Trophoblast cell (in vitro differentiated cells and primary cell): ENCODE measurements at regions not wholly inside any gene's neighbourhood (a gene's known extent, or its start where the extent isn't known, plus 50 kb on each side); places are given as distances from the start of the nearest gene placed in this dataset.
A peak's percentile ranks its signal among the peaks of the same experiment; 100 is the strongest.
"Not testable (repeated sequence)": the region's sequence is repeated elsewhere in the genome, so short reads cannot be mapped to it uniquely, and the experiment has no call there.

Experiments used
- DNase-seq, 2 donors: peaks; one replicate each; pipeline ENCODE4 v3.0.0-alpha.2; 2016
- H2AFZ ChIP-seq: 2 replicates; pipeline ENCODE4 v1.6.1; 2013; ENCODE audit warnings: low read length, moderate library complexity, mild to moderate bottlenecking; ENCODE audit not compliant: insufficient read depth, poor library complexity
- H2AK5ac ChIP-seq: 2 replicates; pipeline ENCODE4 v1.6.1; 2013; ENCODE audit warnings: mild to moderate bottlenecking, low read length
- H2BK120ac ChIP-seq: 2 replicates; pipeline ENCODE4 v1.6.1; 2013; ENCODE audit warnings: low read length, mild to moderate bottlenecking, moderate library complexity; ENCODE audit not compliant: insufficient read depth, poor library complexity
- H2BK12ac ChIP-seq: 2 replicates; pipeline ENCODE4 v1.6.1; 2013; ENCODE audit warnings: mild to moderate bottlenecking, low read length, moderate library complexity
- H2BK5ac ChIP-seq: 2 replicates; pipeline ENCODE4 v1.6.1; 2013; ENCODE audit warnings: low read length, low read depth, moderate library complexity, mild to moderate bottlenecking; ENCODE audit not compliant: poor library complexity
- H3K14ac ChIP-seq: 2 replicates; pipeline ENCODE4 v1.6.1; 2013; ENCODE audit warnings: mild to moderate bottlenecking, low read length
- H3K18ac ChIP-seq: 2 replicates; pipeline ENCODE4 v1.6.1; 2013; ENCODE audit warnings: mild to moderate bottlenecking, low read length
- H3K23ac ChIP-seq: 2 replicates; pipeline ENCODE4 v1.6.1; 2013; ENCODE audit warnings: low read length
- H3K27ac ChIP-seq: 2 replicates; pipeline ENCODE4 v1.5.1; 2013; ENCODE audit warnings: low read depth, mild to moderate bottlenecking, inconsistent platforms, low read length, moderate library complexity
- H3K27me3 ChIP-seq: 2 replicates; pipeline ENCODE4 v1.6.1; 2013; ENCODE audit warnings: inconsistent platforms, mild to moderate bottlenecking, low read length, moderate library complexity; ENCODE audit not compliant: insufficient read depth
- H3K36me3 ChIP-seq, 2 experiments: 1 replicate in 1 of 2; 2 replicates in 1 of 2; pipeline ENCODE4 v1.6.1; 2013; ENCODE audit warnings: low read length in 2 of 2, mild to moderate bottlenecking in 2 of 2, moderate library complexity in 1 of 2; ENCODE audit not compliant: insufficient read depth in 2 of 2, control insufficient read depth in 1 of 2
- H3K4ac ChIP-seq: 2 replicates; pipeline ENCODE4 v1.6.1; 2013; ENCODE audit warnings: low read depth, mild to moderate bottlenecking, low read length, moderate library complexity
- H3K4me1 ChIP-seq, 2 experiments: 1 replicate in 1 of 2; 2 replicates in 1 of 2; pipeline ENCODE4 v1.6.1; 2013; ENCODE audit warnings: low read length in 2 of 2, mild to moderate bottlenecking in 2 of 2, moderate library complexity in 1 of 2; ENCODE audit not compliant: insufficient read depth in 2 of 2, control insufficient read depth in 1 of 2
- H3K4me2 ChIP-seq: 2 replicates; pipeline ENCODE4 v1.6.1; 2013; ENCODE audit warnings: inconsistent platforms, mild to moderate bottlenecking, low read length, moderate library complexity
- H3K4me3 ChIP-seq: 2 replicates; pipeline ENCODE4 v1.5.1; 2013; ENCODE audit warnings: mild to moderate bottlenecking, low read depth, low read length, inconsistent platforms
- H3K79me1 ChIP-seq: one replicate; pipeline ENCODE4 v1.6.1; 2013; ENCODE audit warnings: low read length
- H3K79me2 ChIP-seq: 2 replicates; pipeline ENCODE4 v1.6.1; 2013; ENCODE audit warnings: low read length, mild to moderate bottlenecking; ENCODE audit not compliant: control insufficient read depth, insufficient read depth, poor library complexity
- H3K9ac ChIP-seq: 2 replicates; pipeline ENCODE4 v1.6.1; 2013; ENCODE audit warnings: mild to moderate bottlenecking, low read length
- H3K9me3 ChIP-seq: 2 replicates; pipeline ENCODE4 v1.6.1; 2013; ENCODE audit warnings: low read depth, mild to moderate bottlenecking, control low read depth, inconsistent platforms, low read length; ENCODE audit not compliant: insufficient read depth
- H4K12ac ChIP-seq: 2 replicates; pipeline ENCODE4 v1.6.1; 2013; ENCODE audit warnings: low read depth, mild to moderate bottlenecking, low read length, moderate library complexity
- H4K8ac ChIP-seq: 2 replicates; pipeline ENCODE4 v1.6.1; 2013; ENCODE audit warnings: low read depth, mild to moderate bottlenecking, low read length, moderate library complexity
- H4K91ac ChIP-seq: one replicate; pipeline ENCODE4 v1.6.1; 2013; ENCODE audit warnings: low read depth, mild to moderate bottlenecking, low read length, moderate library complexity
- WGBS: extraction: QIAGEN DNeasy Blood & Tissue Kit; methylation state at CpG from one replicate; pipeline ENCODE4 v1.1.7; 2013; ENCODE audit warnings: missing lambda C conversion rate; ENCODE audit not compliant: insufficient read length, insufficient coverage; ENCODE audit errors: extremely low coverage; 5-methylcytosine and 5-hydroxymethylcytosine counted together

- Histone ChIP-seq H2AFZ (no peak overlapping the region), H4K8ac (no peak overlapping the region), H3K9ac (no peak overlapping the region), H2AK5ac (no peak overlapping the region), H3K4me2 (peak overlapping the region; percentile 33), H3K18ac (no peak overlapping the region), H2BK5ac (peak overlapping the region; percentile 64), H3K27ac (no peak overlapping the region), H3K4ac (no peak overlapping the region), H3K36me3 (no peaks in the 10 kb centered on the region), H3K4me3 (no peak overlapping the region), H4K12ac (no peak overlapping the region), H3K4me1 (peaks cover 3 to 8% of the 10 kb centered on the region in 2 experiments), H3K23ac (no peak overlapping the region), H2BK120ac (no peak overlapping the region), H3K9me3 (no peaks in the 10 kb centered on the region), H4K91ac (no peak overlapping the region), H3K79me1 (no peaks in the 10 kb centered on the region), H3K79me2 (no peaks in the 10 kb centered on the region), H2BK12ac (no peak overlapping the region), H3K27me3 (no peaks in the 10 kb centered on the region), H3K14ac (no peak overlapping the region)
- peak; percentile 9 to 61 for DNase-seq
- WGBS, result no CpG with 5 or more reads among the region's 14 CpGs
These were observed 220.6 kb upstream of the ZC4H2 start for GRCh38 chrX:65196758-65197360.

- H3K27me3 ChIP-seq, result no peaks in the 10 kb centered on the region
- H3K4ac ChIP-seq, result no peak overlapping the region
- no peak overlapping the region for H3K18ac ChIP-seq
- peaks cover 3 to 8% of the 10 kb centered on the region in 2 experiments for H3K4me1 ChIP-seq
- H2BK120ac ChIP-seq, result no peak overlapping the region
- H3K14ac ChIP-seq, result no peak overlapping the region
- no peak overlapping the region for H2BK5ac ChIP-seq
- no peak overlapping the region for H2AK5ac ChIP-seq
- H3K23ac ChIP-seq, result no peak overlapping the region
- DNase-seq, result peak; percentile 17 to 63
- no peaks in the 10 kb centered on the region for H3K36me3 ChIP-seq
- H3K9me3 ChIP-seq, result no peaks in the 10 kb centered on the region
- H3K27ac ChIP-seq, result peak overlapping the region; percentile 32
- H4K8ac ChIP-seq, result no peak overlapping the region
- H4K91ac ChIP-seq, result no peak overlapping the region
- no peak overlapping the region for H4K12ac ChIP-seq
- no peak overlapping the region for H2BK12ac ChIP-seq
- no peaks in the 10 kb centered on the region for H3K79me1 ChIP-seq
- no peaks in the 10 kb centered on the region for H3K79me2 ChIP-seq
- no peak overlapping the region for H3K4me2 ChIP-seq
- H2AFZ ChIP-seq, result no peak overlapping the region
- H3K4me3 ChIP-seq, result no peak overlapping the region
- H3K9ac ChIP-seq, result no peak overlapping the region
- WGBS, result no CpG with 5 or more reads among the region's 1 CpG
These were observed 219.4 kb upstream of the ZC4H2 start for GRCh38 chrX:65195621-65196020.

- Histone ChIP-seq H2AFZ (no peak overlapping the region), H3K4ac (no peak overlapping the region), H4K12ac (no peak overlapping the region), H3K4me2 (no peak overlapping the region), H3K14ac (no peak overlapping the region), H3K4me3 (no peak overlapping the region), H3K79me1 (no peaks in the 10 kb centered on the region), H4K8ac (no peak overlapping the region), H2BK120ac (no peak overlapping the region), H4K91ac (no peak overlapping the region), H3K23ac (no peak overlapping the region), H2BK12ac (no peak overlapping the region), H3K27ac (no peak overlapping the region), H2BK5ac (no peak overlapping the region), H3K36me3 (no peaks in the 10 kb centered on the region), H3K18ac (no peak overlapping the region), H3K27me3 (no peaks in the 10 kb centered on the region), H3K4me1 (peaks cover 3 to 8% of the 10 kb centered on the region in 2 experiments), H3K9me3 (no peaks in the 10 kb centered on the region), H3K79me2 (no peaks in the 10 kb centered on the region), H3K9ac (no peak overlapping the region), H2AK5ac (no peak overlapping the region)
- WGBS, result no CpG with 5 or more reads among the region's 5 CpGs
- DNase-seq, result no peak
These were observed 218.3 kb upstream of the ZC4H2 start for GRCh38 chrX:65194547-65194946.

- not testable (repeated sequence) for H3K27ac ChIP-seq, H2AFZ ChIP-seq, H3K14ac ChIP-seq, H2BK12ac ChIP-seq, H2BK120ac ChIP-seq, H3K36me3 ChIP-seq, H3K23ac ChIP-seq, H3K4ac ChIP-seq, H3K18ac ChIP-seq, H3K4me1 ChIP-seq, H4K91ac ChIP-seq, H2BK5ac ChIP-seq, H3K4me3 ChIP-seq, H3K79me2 ChIP-seq, H3K27me3 ChIP-seq, H2AK5ac ChIP-seq, H4K12ac ChIP-seq, H3K79me1 ChIP-seq, DNase-seq, H3K9me3 ChIP-seq, H3K9ac ChIP-seq, H4K8ac ChIP-seq, H3K4me2 ChIP-seq
- WGBS, result no CpG with 5 or more reads among the region's 10 CpGs
These were observed 187.1 kb upstream of the ZC4H2 start for GRCh38 chrX:65163325-65163724.
